CD14-positive monocyte (primary cell): ENCODE measurements at regions not wholly inside any gene's neighbourhood (a gene's known extent, or its start where the extent isn't known, plus 50 kb on each side); places are given as distances from the start of the nearest gene placed in this dataset.

Experiments
- DNase-seq, 3 donors: peaks; one replicate each; pipeline ENCODE4 v3.0.0-alpha.2; 2011 to 2022
- H2AFZ ChIP-seq: 2 replicates; pipeline ENCODE4 v1.6.0; 2012; ENCODE audit warnings: mild to moderate bottlenecking, low read depth, low read length, inconsistent platforms; ENCODE audit not compliant: insufficient read depth, poor library complexity, severe bottlenecking
- H3K27ac ChIP-seq, 2 donors: 1 replicate in 1 of 2; 2 replicates in 1 of 2; pipeline ENCODE4 v1.5.1; 2012 to 2013; ENCODE audit warnings: low read length in 2 of 2, control low read depth in 1 of 2, inconsistent platforms in 1 of 2, low read depth in 1 of 2, mild to moderate bottlenecking in 1 of 2
- H3K27me3 ChIP-seq, 2 donors: one replicate each; pipeline versions ENCODE4 v1.6.0 to v1.6.1; 2011 to 2013; ENCODE audit warnings: low read length in 2 of 2; ENCODE audit not compliant: control insufficient read depth in 2 of 2, insufficient read depth in 2 of 2
- H3K36me3 ChIP-seq, 2 donors: replicated peaks in 1 of 2; 1 replicate in 1 of 2; 2 replicates in 1 of 2; pipeline versions ENCODE4 v1.5.1 to v1.6.1; 2012 to 2013; ENCODE audit warnings: low read length in 2 of 2, control low read depth in 1 of 2, inconsistent platforms in 1 of 2, mild to moderate bottlenecking in 1 of 2; ENCODE audit not compliant: insufficient read depth in 2 of 2, control insufficient read depth in 1 of 2
- H3K4me1 ChIP-seq, 2 donors: 1 replicate in 1 of 2; 2 replicates in 1 of 2; pipeline versions ENCODE4 v1.5.1 to v1.6.1; 2012 to 2013; ENCODE audit warnings: low read length in 2 of 2, control low read depth in 1 of 2, inconsistent platforms in 1 of 2, mild to moderate bottlenecking in 1 of 2, moderate library complexity in 1 of 2; ENCODE audit not compliant: insufficient read depth in 2 of 2, control insufficient read depth in 1 of 2
- H3K4me2 ChIP-seq: replicated peaks from 2 replicates; pipeline ENCODE3; 2012; ENCODE audit warnings: low read length, moderate library complexity, mild to moderate bottlenecking; ENCODE audit not compliant: poor library complexity, severe bottlenecking; ENCODE audit errors: extremely low read depth
- H3K4me3 ChIP-seq, 3 experiments: fragments of 200-600 bp in 1 of 3; sonication (generic) in 1 of 3; replicated peaks in 1 of 3; 1 replicate in 2 of 3; 2 replicates in 1 of 3; pipeline ENCODE4 v1.5.1; 2011 to 2013; ENCODE audit warnings: low read length in 3 of 3, mild to moderate bottlenecking in 3 of 3, control low read depth in 2 of 3, low read depth in 2 of 3, inconsistent platforms in 1 of 3, moderate library complexity in 1 of 3
- H3K79me2 ChIP-seq: 2 replicates; pipeline ENCODE4 v1.6.0; 2012; ENCODE audit warnings: mild to moderate bottlenecking, control low read depth, inconsistent platforms, low read length, moderate library complexity; ENCODE audit not compliant: insufficient read depth
- H3K9ac ChIP-seq: 2 replicates; pipeline ENCODE4 v1.6.0; 2017; ENCODE audit warnings: low read length, mild to moderate bottlenecking; ENCODE audit not compliant: insufficient read depth, poor library complexity, severe bottlenecking
- H3K9me3 ChIP-seq, 2 donors: replicated peaks in 1 of 2; 1 replicate in 1 of 2; 2 replicates in 1 of 2; pipeline versions ENCODE4 v1.5.1 to v1.6.1; 2012 to 2013; ENCODE audit warnings: low read length in 2 of 2, control low read depth in 1 of 2; ENCODE audit not compliant: control insufficient read depth in 1 of 2, insufficient read depth in 1 of 2
- H4K20me1 ChIP-seq: 2 replicates; pipeline ENCODE4 v1.6.0; 2012; ENCODE audit warnings: mild to moderate bottlenecking, low read length, control low read depth, moderate library complexity; ENCODE audit not compliant: insufficient read depth
- H3K27ac Mint-ChIP-seq, 7 donors: one replicate each; pipeline ENCODE4 v1.8.0; 2020; ENCODE audit warnings: mild to moderate bottlenecking in 7 of 7, mixed read lengths in 7 of 7, moderate library complexity in 6 of 7, inconsistent platforms in 2 of 7
- H3K27me3 Mint-ChIP-seq, 3 donors: one replicate each; pipeline ENCODE4 v1.8.0; 2021 to 2022; ENCODE audit warnings: low read depth in 3 of 3, mild to moderate bottlenecking in 3 of 3, mixed read lengths in 3 of 3, moderate library complexity in 3 of 3, inconsistent platforms in 1 of 3
- H3K36me3 Mint-ChIP-seq, 2 donors: one replicate each; pipeline ENCODE4 v1.8.0; 2020; ENCODE audit warnings: mixed read lengths in 2 of 2, inconsistent platforms in 1 of 2, mild to moderate bottlenecking in 1 of 2
- H3K4me1 Mint-ChIP-seq: one replicate; pipeline ENCODE4 v1.8.0; 2020; ENCODE audit warnings: mild to moderate bottlenecking, mixed read lengths
- H3K4me3 Mint-ChIP-seq, 2 donors: one replicate each; pipeline ENCODE4 v1.8.0; 2020; ENCODE audit warnings: mild to moderate bottlenecking in 2 of 2, mixed read lengths in 2 of 2, moderate library complexity in 1 of 2
- H3K9me3 Mint-ChIP-seq, 7 donors: one replicate each; pipeline ENCODE4 v1.8.0; 2020 to 2022; ENCODE audit warnings: mixed read lengths in 7 of 7, mild to moderate bottlenecking in 6 of 7, moderate library complexity in 6 of 7, inconsistent platforms in 2 of 7
- CTCF ChIP-seq: fragments of 200-600 bp; IDR thresholded peaks from one replicate; pipeline ENCODE4 v1.8.0; 2022; ENCODE audit warnings: antibody characterized with exemption, mild to moderate bottlenecking
- WGBS: methylation state at CpG from one replicate; pipeline ENCODE4 v1.1.5; 2013; ENCODE audit warnings: missing lambda C conversion rate; ENCODE audit not compliant: insufficient coverage; 5-methylcytosine and 5-hydroxymethylcytosine counted together
- intact Hi-C, 2 donors: fragments of 100-400 bp; cut with micrococcal nuclease; formaldehyde crosslinking; loops; one replicate each; pipeline versions ENCODE4 v1.15.0 to v1.15.1; 2023

GRCh38 chr4:157459785-157460184 is 239.3 kb downstream of the GRIA2 start:
- peaks cover 0 to 7% (median 2%) of the 10 kb centered on the region in 7 donors for H3K9me3 Mint-ChIP-seq

GRCh38 chr4:157447195-157447594 is 226.7 kb downstream of the GRIA2 start:
- intact Hi-C loops, result no loop called here
- peaks cover 0 to 8% (median 0%) of the 10 kb centered on the region in 7 donors for H3K9me3 Mint-ChIP-seq
- Histone ChIP-seq H3K4me2 (no peak overlapping the region), H3K27ac (no peak overlapping the region), H3K36me3 (no peaks in the 10 kb centered on the region), H3K27me3 (no peaks in the 10 kb centered on the region), H4K20me1 (no peaks in the 10 kb centered on the region), H3K4me3 (no peak overlapping the region), H2AFZ (no peak overlapping the region), H3K9ac (no peak overlapping the region), H3K4me1 (no peaks in the 10 kb centered on the region), H3K9me3 (peaks cover 0 to 14% of the 10 kb centered on the region in 2 donors), H3K79me2 (no peaks in the 10 kb centered on the region)
- TF ChIP-seq CTCF, result no peak
- DNase-seq, result no peak
- no peak overlapping the region for H3K27ac Mint-ChIP-seq
- no peaks in the 10 kb centered on the region for H3K27me3 Mint-ChIP-seq
- no peaks in the 10 kb centered on the region for H3K36me3 Mint-ChIP-seq
- H3K4me3 Mint-ChIP-seq, result no peak overlapping the region
- H3K4me1 Mint-ChIP-seq, result no peaks in the 10 kb centered on the region
- no CpG with 5 or more reads among the region's 3 CpGs for WGBS

More at GRCh38 chr4:157459785-157460184, 239.3 kb downstream of the GRIA2 start:
- Histone ChIP-seq H3K79me2 (no peaks in the 10 kb centered on the region), H3K4me3 (no peak overlapping the region), H4K20me1 (no peaks in the 10 kb centered on the region), H3K27me3 (no peaks in the 10 kb centered on the region), H2AFZ (no peak overlapping the region), H3K27ac (no peak overlapping the region), H3K4me1 (no peaks in the 10 kb centered on the region), H3K9me3 (no peaks in the 10 kb centered on the region), H3K9ac (no peak overlapping the region), H3K4me2 (no peak overlapping the region), H3K36me3 (no peaks in the 10 kb centered on the region)
- H3K4me3 Mint-ChIP-seq, result no peak overlapping the region
- no peak for TF ChIP-seq CTCF
- intact Hi-C loops, result no loop called here
- 36% methylated on average over 2 of the region's 3 CpGs for WGBS
- no peaks in the 10 kb centered on the region for H3K36me3 Mint-ChIP-seq
- DNase-seq, result no peak
- no peaks in the 10 kb centered on the region for H3K4me1 Mint-ChIP-seq
- no peak overlapping the region for H3K27ac Mint-ChIP-seq
- peaks cover 0 to 4% (median 0%) of the 10 kb centered on the region in 3 donors for H3K27me3 Mint-ChIP-seq
